ENCODE measurements at regions not wholly inside any gene's neighbourhood (a gene's known extent, or its start where the extent isn't known, plus 50 kb on each side); places are given as distances from the start of the nearest gene placed in this dataset.

DNA sequence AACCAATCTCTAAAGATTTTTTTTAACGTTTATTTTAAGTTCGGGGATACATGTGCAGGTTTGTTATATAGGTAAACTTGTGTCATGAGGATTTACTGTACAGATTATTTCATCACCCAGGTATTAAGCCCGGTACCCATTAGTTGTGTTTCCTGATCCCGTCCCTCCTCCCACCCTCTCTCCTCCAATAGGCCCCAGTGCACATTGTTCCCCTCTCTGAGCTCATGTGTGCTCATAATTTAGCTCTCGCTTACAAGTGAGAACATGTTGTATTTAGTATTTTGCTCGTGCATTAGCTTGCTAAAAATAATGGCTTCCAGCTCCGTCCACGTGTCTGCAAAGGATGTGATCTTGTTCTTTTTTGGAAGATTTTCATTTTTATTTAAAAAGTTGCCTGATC is 2309.4 kb upstream of the AGA start:
- no peaks in the 10 kb centered on the region for H3K27me3 ChIP-seq
- H3K9me3 ChIP-seq: no peaks in the 10 kb centered on the region
- intact Hi-C loops (cut with DNase I): no loop called here
- H3K36me3 ChIP-seq: no peaks in the 10 kb centered on the region
- DNase-seq: no peak
- no peak overlapping the region for H3K27ac ChIP-seq
- TF ChIP-seq POLR2A (IDR thresholded peaks at IDR 0.05) (no peak), CTCF (IDR thresholded peaks at IDR 0.05) (no peak)
- no peak overlapping the region for H3K4me3 ChIP-seq (replicated peaks in 1 of 3)
- H3K4me1 ChIP-seq: no peaks in the 10 kb centered on the region
- WGBS, 2 donors: 73 to 84% methylated on average over 8 of the region's 8 CpGs

GRCh38 chr4:179755322-179755721 is 2313.1 kb upstream of the AGA start:
- no peak for DNase-seq
- no peak overlapping the region for H3K4me3 ChIP-seq (replicated peaks in 1 of 3)
- intact Hi-C loops (cut with DNase I): no loop called here
- no peaks in the 10 kb centered on the region for H3K36me3 ChIP-seq
- 36 to 68% methylated on average over 1 of the region's 1 CpG for WGBS, 2 donors
- TF ChIP-seq CTCF (IDR thresholded peaks at IDR 0.05) (no peak), POLR2A (IDR thresholded peaks at IDR 0.05) (no peak)
- no peaks in the 10 kb centered on the region for H3K4me1 ChIP-seq
- H3K27ac ChIP-seq: no peak overlapping the region
- H3K9me3 ChIP-seq: no peaks in the 10 kb centered on the region
- H3K27me3 ChIP-seq: no peaks in the 10 kb centered on the region

- TF ChIP-seq CTCF (IDR thresholded peaks at IDR 0.05) (no peak), POLR2A (IDR thresholded peaks at IDR 0.05) (no peak)
- Histone ChIP-seq H3K27ac (no peak overlapping the region), H3K9me3 (no peaks in the 10 kb centered on the region), H3K27me3 (no peaks in the 10 kb centered on the region), H3K36me3 (no peaks in the 10 kb centered on the region), H3K4me3 (replicated peaks in 1 of 3) (no peak overlapping the region), H3K4me1 (no peaks in the 10 kb centered on the region)
- intact Hi-C loops (cut with DNase I): no loop called here
- DNase-seq: no peak
- 84 to 91% methylated on average over 1 of the region's 1 CpG for WGBS, 2 donors
These were observed 2315.4 kb upstream of the AGA start for GRCh38 chr4:179757641-179758040.

DNA sequence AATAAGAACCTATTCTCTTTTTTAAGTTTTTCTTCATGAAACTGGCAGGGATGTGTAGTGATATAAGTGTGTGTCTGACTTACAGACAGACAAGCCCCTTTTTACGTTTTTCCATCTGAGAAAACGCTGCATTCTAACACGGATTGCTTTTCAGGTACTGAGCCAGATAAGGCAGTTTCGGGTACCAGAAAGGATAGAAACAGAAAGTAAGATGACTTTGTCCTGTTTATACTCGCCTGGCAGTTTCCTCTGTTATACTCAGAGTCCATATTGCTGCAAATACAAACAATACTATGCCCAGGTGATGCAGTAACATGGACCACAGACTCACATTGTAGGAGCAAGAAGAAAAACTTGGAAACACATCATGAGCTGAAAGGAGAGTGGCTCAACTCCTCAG is 2320.6 kb upstream of the AGA start:
- H3K9me3 ChIP-seq: no peaks in the 10 kb centered on the region
- TF ChIP-seq POLR2A (IDR thresholded peaks at IDR 0.05) (no peak), CTCF (IDR thresholded peaks at IDR 0.05) (no peak)
- no peaks in the 10 kb centered on the region for H3K36me3 ChIP-seq
- H3K27me3 ChIP-seq: no peaks in the 10 kb centered on the region
- intact Hi-C loops (cut with DNase I): no loop called here
- H3K27ac ChIP-seq: no peak overlapping the region
- no peaks in the 10 kb centered on the region for H3K4me1 ChIP-seq
- no peak for DNase-seq
- 80 to 90% methylated on average over 5 of the region's 5 CpGs for WGBS, 2 donors
- H3K4me3 ChIP-seq (replicated peaks in 1 of 3): no peak overlapping the region

- DNase-seq: no peak
- Histone ChIP-seq H3K27me3 (no peaks in the 10 kb centered on the region), H3K9me3 (no peaks in the 10 kb centered on the region), H3K27ac (no peak overlapping the region), H3K4me3 (replicated peaks in 1 of 3) (no peak overlapping the region), H3K4me1 (no peaks in the 10 kb centered on the region), H3K36me3 (no peaks in the 10 kb centered on the region)
- intact Hi-C loops (cut with DNase I): no loop called here
- WGBS, 2 donors: 79 to 84% methylated on average over 4 of the region's 4 CpGs
- TF ChIP-seq CTCF (IDR thresholded peaks at IDR 0.05) (no peak), POLR2A (IDR thresholded peaks at IDR 0.05) (no peak)
These were observed 2324.7 kb upstream of the AGA start for GRCh38 chr4:179766938-179767337.
